ENCODE measurements at regions not wholly inside any gene's neighbourhood (a gene's known extent, or its start where the extent isn't known, plus 50 kb on each side); places are given as distances from the start of the nearest gene placed in this dataset.
"Not testable (repeated sequence)": the region's sequence is repeated elsewhere in the genome, so short reads cannot be mapped to it uniquely, and the experiment has no call there.

DNA sequence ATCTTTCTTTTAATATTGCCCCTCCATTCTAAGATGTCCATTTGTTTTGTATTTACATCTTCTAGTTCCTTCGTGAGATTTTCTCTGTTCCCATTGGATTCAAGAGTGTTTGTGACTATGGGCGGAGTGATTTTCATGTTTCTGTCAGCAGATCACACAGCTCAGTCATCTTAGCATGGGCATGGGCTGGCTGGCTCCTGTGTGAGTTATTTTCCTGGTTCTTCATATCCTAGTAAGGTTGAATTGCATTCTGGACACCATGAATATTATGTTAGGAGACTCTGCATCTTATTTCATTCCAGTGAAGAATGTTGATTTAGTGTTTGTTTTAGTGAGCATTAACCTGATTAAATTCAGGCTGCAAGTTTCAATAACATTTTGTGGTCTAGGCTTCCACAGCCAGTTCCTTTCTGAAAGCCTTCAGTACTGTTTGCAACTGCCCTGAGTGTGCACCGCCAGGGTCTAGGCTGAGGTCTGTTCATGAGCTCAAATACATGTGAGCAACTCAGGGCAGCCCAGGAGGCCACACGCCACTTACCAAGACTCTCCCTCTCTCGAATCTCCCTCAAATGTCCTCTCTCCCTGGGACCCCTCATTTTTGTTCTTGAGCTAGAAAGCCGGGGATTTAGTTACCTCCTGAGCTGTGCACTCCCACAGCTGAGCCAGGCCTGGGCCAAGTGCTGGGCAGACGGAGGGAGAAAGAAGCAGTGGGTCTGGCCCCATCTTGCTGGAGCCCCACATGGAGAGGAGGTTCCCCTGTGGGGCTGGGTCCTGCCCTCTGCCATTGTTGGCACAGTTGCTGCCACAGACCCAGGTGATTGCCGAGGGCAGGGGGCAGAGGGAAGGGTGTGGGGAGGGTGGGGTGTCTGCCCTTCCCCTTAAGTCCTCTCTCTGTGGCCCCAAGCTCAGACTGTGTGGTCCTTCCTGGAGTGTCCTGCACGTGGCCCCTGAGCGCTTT is 145.9 kb downstream of the RTP5 start:
- H3K4me3 ChIP-seq (ENCODE audit: low read length) = no peak overlapping the region
- no peak for DNase-seq (ENCODE audit: low read depth)
- TF ChIP-seq, protein P1, sequence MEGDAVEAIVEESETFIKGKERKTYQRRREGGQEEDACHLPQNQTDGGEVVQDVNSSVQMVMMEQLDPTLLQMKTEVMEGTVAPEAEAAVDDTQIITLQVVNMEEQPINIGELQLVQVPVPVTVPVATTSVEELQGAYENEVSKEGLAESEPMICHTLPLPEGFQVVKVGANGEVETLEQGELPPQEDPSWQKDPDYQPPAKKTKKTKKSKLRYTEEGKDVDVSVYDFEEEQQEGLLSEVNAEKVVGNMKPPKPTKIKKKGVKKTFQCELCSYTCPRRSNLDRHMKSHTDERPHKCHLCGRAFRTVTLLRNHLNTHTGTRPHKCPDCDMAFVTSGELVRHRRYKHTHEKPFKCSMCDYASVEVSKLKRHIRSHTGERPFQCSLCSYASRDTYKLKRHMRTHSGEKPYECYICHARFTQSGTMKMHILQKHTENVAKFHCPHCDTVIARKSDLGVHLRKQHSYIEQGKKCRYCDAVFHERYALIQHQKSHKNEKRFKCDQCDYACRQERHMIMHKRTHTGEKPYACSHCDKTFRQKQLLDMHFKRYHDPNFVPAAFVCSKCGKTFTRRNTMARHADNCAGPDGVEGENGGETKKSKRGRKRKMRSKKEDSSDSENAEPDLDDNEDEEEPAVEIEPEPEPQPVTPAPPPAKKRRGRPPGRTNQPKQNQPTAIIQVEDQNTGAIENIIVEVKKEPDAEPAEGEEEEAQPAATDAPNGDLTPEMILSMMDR (conservative IDR thresholded peaks at IDR 0.05; ENCODE audit: low read depth, low read length) = no peak

DNA sequence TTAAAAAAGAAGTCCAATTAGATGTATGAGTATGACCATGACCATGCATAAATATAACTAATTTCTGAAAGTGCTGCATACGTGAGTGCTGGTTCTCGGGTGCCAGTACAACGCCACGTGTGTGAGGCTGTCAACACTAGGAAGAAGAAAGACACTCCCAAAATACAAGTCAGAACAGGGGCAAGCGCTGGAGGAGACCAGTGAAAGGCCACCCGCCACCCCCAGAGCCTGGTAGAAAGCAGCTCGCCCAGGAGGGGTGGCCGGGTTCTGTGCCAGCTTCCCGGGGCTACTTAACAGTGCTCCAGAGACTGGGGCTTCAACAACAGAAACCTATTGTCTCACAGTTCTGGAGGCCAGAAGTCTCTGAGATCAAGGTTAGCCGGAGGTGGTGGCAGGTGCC is 147.6 kb downstream of the RTP5 start:
- no peak for DNase-seq (ENCODE audit: low read depth)
- TF ChIP-seq, protein P1 (conservative IDR thresholded peaks at IDR 0.05; ENCODE audit: low read depth, low read length) = no peak
- H3K4me3 ChIP-seq (ENCODE audit: low read length) = no peak overlapping the region

DNA sequence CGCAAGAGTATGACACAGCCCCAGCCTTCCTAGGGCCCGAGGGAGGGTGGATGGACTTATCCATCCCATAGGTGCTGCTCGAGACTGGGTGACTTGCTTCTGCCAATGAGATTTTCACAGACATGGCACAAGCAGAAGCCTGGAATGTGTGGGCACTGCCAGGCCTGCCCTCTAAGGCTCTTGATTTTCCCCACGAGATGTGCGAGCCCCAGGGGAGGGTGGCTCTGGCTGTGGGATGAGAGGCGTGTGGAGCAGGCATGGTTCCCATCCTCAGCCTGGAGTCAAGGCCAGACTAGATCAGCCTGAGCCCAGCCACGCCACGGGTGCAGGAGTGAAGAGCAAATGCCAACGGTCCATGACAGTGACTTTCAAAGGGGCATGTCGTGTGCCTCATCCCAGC is 148.9 kb downstream of the RTP5 start:
- DNase-seq (ENCODE audit: low read depth); H3K4me3 ChIP-seq (ENCODE audit: low read length): not testable (repeated sequence)

DNA sequence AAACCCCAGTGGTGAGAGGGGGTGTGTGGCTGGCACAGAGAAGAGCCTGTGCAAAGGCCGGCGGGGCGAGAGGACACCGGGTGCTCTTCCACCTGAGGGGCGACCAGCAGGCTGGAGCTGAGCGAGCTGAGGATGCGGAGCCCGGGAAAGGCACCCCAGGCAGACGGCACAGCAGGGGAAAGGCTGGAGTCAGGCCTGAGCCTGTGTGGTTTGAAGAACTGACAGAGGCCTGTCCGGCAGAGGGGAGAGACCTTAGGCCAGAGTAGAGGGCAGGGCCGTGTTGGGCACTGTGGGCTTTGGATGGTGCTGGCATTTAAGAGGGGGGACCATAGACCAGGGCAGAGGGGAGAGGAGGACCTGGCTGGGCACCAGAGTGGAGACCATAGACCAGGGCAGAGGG is 149.8 kb downstream of the RTP5 start:
- TF ChIP-seq, protein P1 (conservative IDR thresholded peaks at IDR 0.05; ENCODE audit: low read depth, low read length) = no peak
- no peak overlapping the region for H3K4me3 ChIP-seq (ENCODE audit: low read length)
- DNase-seq (ENCODE audit: low read depth) = no peak

DNA sequence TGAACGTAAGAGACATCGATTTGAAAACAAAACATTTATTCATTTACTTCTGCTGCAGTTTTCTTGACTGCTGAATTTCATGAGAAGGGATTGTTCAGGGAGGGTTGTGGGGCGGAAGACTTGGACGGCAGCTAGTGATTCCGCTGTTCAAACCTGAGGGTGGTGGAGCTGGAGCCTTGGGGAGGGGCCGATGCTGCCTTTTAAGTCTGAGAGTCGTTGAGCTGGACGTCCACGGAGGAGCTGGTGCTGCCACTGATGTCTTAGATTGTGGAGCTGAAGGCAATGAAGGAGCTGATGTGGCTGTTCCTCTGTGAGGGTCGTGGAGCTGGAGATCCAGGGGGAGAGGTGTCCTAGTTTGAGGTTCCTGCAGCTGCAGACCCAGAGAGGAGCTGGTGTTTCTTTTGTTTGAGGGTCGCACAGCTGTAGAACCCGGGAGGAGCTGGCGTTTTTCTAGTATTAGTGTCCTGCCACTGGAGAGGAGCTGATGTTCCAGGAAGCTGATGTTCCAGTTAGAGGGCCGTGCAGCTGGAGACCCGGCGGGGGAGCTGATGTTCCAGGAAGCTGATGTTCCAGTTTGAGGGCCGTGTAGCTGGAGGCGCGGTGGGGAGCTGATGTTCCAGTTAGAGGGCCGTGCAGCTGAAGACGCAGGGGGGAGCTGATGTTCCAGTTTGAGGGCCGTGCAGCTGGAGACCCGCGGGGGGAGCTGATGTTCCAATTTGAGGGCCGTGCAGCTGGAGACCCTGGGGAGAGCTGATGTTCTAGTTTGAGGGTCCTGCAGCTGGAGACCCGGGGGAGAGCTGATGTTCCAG is 150.9 kb downstream of the RTP5 start:
- no peak for DNase-seq (ENCODE audit: low read depth)
- H3K4me3 ChIP-seq (ENCODE audit: low read length) = no peak overlapping the region
- TF ChIP-seq, protein P1 (conservative IDR thresholded peaks at IDR 0.05; ENCODE audit: low read depth, low read length) = no peak

DNA sequence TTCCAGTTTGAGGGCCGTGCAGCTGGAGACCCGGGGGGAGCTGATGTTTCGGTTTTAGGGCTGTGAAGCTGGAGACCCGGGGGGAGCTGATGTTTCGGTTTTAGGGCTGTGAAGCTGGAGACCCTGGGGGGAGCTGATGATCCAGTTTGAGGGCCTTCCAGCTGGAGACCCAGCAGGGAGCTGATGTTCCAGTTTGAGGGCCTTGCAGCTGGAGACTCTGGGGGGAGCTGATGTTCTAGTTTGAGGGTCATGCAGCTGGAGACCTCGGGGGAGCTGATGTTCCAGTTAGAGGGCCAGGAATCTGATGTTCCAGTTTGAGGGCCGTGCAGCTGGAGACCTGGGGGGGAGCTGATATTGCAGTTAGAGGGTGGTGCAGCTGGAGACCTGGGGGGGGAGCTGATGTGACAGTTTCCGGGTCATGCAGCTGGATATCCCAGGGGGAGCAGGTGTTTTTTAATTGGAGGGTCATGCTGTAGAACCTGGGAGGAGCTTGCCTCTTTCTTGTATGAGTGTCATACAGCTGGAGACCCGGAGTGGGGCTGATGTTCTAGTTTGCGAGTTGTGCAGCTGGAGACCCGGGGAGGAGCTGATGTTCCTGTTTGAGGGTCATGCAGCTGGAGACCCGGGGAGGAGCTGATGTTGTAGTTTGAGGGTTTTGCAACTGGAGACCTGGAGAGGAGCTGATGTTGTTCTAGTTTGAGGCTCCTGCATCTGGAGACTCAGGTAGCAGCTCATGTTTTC is 153.2 kb downstream of the RTP5 start:
- H3K4me3 ChIP-seq (ENCODE audit: low read length) = no peak overlapping the region
- TF ChIP-seq, protein P1 (conservative IDR thresholded peaks at IDR 0.05; ENCODE audit: low read depth, low read length) = no peak
- DNase-seq (ENCODE audit: low read depth) = no peak

DNA sequence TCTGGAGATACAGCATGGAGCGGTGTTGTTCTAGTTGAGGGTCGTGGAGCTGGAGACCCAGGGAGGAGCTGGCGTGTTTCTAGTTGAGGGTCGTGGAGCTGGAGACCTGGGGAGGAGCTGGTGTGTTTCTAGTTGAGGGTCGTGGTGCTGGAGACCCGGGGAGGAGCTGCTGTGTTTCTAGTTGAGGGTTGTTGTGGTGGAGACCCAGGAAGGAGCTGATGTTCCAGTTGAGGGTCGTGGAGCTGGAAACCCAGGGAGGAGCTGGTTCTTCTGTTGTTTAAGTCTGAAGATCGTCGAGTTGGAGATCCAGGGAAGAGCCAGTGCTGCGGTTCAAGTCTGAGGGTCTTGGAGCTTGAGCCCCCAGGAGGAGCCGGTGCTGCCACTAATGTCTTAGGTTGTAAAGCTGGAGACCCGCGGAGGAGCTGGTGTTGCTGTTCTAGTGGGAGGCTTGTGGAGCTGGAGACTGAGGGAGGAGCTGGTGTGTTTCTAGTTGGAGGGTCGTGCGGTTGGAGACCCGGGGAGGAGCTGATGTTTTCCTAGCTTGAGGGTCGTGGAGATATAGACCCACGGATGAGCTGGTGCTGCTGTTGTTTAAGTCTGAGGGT is 155.3 kb downstream of the RTP5 start:
- TF ChIP-seq, protein P1 (conservative IDR thresholded peaks at IDR 0.05; ENCODE audit: low read depth, low read length) = no peak
- no peak for DNase-seq (ENCODE audit: low read depth)

More for the DNA sequence above, 155.3 kb downstream of the RTP5 start:
- no peak overlapping the region for H3K4me3 ChIP-seq (ENCODE audit: low read length)
